ENCODE measurements at regions not wholly inside any gene's neighbourhood (a gene's known extent, or its start where the extent isn't known, plus 50 kb on each side); places are given as distances from the start of the nearest gene placed in this dataset.

DNA sequence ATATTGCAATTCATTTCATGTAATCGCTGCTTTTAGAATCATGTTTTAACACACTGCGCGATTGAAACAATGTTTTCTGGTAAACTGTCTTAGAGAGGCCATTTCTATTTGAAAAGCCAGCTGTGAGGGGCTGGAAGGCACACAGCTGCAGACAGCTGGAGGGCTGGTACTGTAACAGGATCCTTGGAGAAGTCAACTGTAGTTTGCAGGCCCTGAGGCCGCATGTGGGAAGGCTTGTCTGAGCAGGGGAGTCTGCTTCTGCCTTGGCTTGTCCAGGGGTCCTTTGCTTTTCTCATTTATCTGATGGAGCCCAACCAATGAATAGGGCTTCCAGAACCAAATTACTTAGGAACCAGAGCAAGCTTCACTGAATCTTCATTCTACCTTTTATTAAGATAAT, 313.5 kb downstream of the BLID start:
- TF ChIP-seq EZH2 (IDR thresholded peaks at IDR 0.05; ENCODE audit: insufficient read depth, poor library complexity, severe bottlenecking) (no peak), EZH2phosphoT487 (IDR thresholded peaks at IDR 0.05; ENCODE audit: insufficient read depth, low read depth) (no peak)

All from GM23248 (cell line).